ENCODE measurements at regions not wholly inside any gene's neighbourhood (a gene's known extent, or its start where the extent isn't known, plus 50 kb on each side); places are given as distances from the start of the nearest gene placed in this dataset.
"Not testable (repeated sequence)": the region's sequence is repeated elsewhere in the genome, so short reads cannot be mapped to it uniquely, and the experiment has no call there.

- no peak for DNase-seq
Measured at GRCh38 chr7:153696242-153696641, 356.0 kb upstream of the DPP6 start.

GRCh38 chr7:153698046-153698445 is 354.2 kb upstream of the DPP6 start:
- no peak for DNase-seq

- no peak for DNase-seq
Measured at GRCh38 chr7:153701678-153702077, 350.5 kb upstream of the DPP6 start.

GRCh38 chr7:153723892-153724291 is 328.3 kb upstream of the DPP6 start:
- DNase-seq = not testable (repeated sequence)

GRCh38 chr7:153731504-153731903 is 320.7 kb upstream of the DPP6 start:
- DNase-seq = not testable (repeated sequence)

GRCh38 chr7:153743434-153743833 is 308.8 kb upstream of the DPP6 start:
- DNase-seq = not testable (repeated sequence)

GRCh38 chr7:153747969-153748368 is 304.2 kb upstream of the DPP6 start:
- not testable (repeated sequence) for DNase-seq

GRCh38 chr7:153748885-153749284 is 303.3 kb upstream of the DPP6 start:
- not testable (repeated sequence) for DNase-seq

- DNase-seq = not testable (repeated sequence)
Measured at GRCh38 chr7:153765869-153766268, 286.3 kb upstream of the DPP6 start.

GRCh38 chr7:153766926-153767325 is 285.3 kb upstream of the DPP6 start:
- DNase-seq = not testable (repeated sequence)

- DNase-seq = no peak
Measured at GRCh38 chr7:153772966-153773365, 279.2 kb upstream of the DPP6 start.

GRCh38 chr7:153776940-153777339 is 275.3 kb upstream of the DPP6 start:
- DNase-seq = not testable (repeated sequence)

GRCh38 chr7:153797363-153797762 is 254.8 kb upstream of the DPP6 start:
- not testable (repeated sequence) for DNase-seq

GRCh38 chr7:153808117-153808516 is 244.1 kb upstream of the DPP6 start:
- DNase-seq = no peak

GRCh38 chr7:153829525-153829924 is 222.7 kb upstream of the DPP6 start:
- DNase-seq = no peak

- no peak for DNase-seq
Measured at GRCh38 chr7:153832160-153832559, 220.0 kb upstream of the DPP6 start.

GRCh38 chr7:153835103-153835502 is 217.1 kb upstream of the DPP6 start:
- no peak for DNase-seq

- DNase-seq = no peak
Measured at GRCh38 chr7:153835712-153836265, 216.4 kb upstream of the DPP6 start.

- no peak for DNase-seq
Measured at GRCh38 chr7:153838591-153838990, 213.6 kb upstream of the DPP6 start.

- DNase-seq = no peak
Measured at GRCh38 chr7:153840861-153841260, 211.3 kb upstream of the DPP6 start.

- DNase-seq = no peak
Measured at GRCh38 chr7:153847828-153848227, 204.4 kb upstream of the DPP6 start.

- DNase-seq = no peak
Measured at GRCh38 chr7:153852261-153852660, 199.9 kb upstream of the DPP6 start.

GRCh38 chr7:153858355-153858754 is 193.8 kb upstream of the DPP6 start:
- DNase-seq = no peak

GRCh38 chr7:153859239-153859638 is 193.0 kb upstream of the DPP6 start:
- no peak for DNase-seq
